GM18508 (cell line): ENCODE measurements at regions not wholly inside any gene's neighbourhood (a gene's known extent, or its start where the extent isn't known, plus 50 kb on each side); places are given as distances from the start of the nearest gene placed in this dataset.

Source experiments
- ATAC-seq: cut with Tn5 transposase; IDR thresholded peaks from one replicate; pipeline ENCODE4 v1.9.1; 2021; ENCODE audit warnings: moderate number of reproducible peaks; ENCODE audit not compliant: insufficient read depth, unreplicated experiment

GRCh38 chr16:52068447-52069074 is 478.4 kb downstream of the TOX3 start:
- ATAC-seq: no peak

- ATAC-seq: no peak
These were observed 480.0 kb downstream of the TOX3 start for GRCh38 chr16:52066962-52067361.

- ATAC-seq: no peak
These were observed 490.7 kb downstream of the TOX3 start for GRCh38 chr16:52056259-52056658.

GRCh38 chr16:52055381-52055780 is 491.6 kb downstream of the TOX3 start:
- no peak for ATAC-seq

- ATAC-seq: no peak
These were observed 492.6 kb downstream of the TOX3 start for GRCh38 chr16:52054326-52054725.

GRCh38 chr16:52052818-52053217 is 494.1 kb downstream of the TOX3 start:
- no peak for ATAC-seq

GRCh38 chr16:52051414-52052172 is 495.4 kb downstream of the TOX3 start:
- ATAC-seq: no peak

GRCh38 chr16:52050418-52050817 is 496.5 kb downstream of the TOX3 start:
- ATAC-seq: no peak

GRCh38 chr16:52035436-52035835 is 511.5 kb downstream of the TOX3 start:
- no peak for ATAC-seq

GRCh38 chr16:52034830-52035229 is 512.1 kb downstream of the TOX3 start:
- no peak for ATAC-seq

- ATAC-seq: no peak
These were observed 513.0 kb downstream of the TOX3 start for GRCh38 chr16:52033992-52034391.

GRCh38 chr16:52022980-52023379 is 524.0 kb downstream of the TOX3 start:
- ATAC-seq: no peak

- no peak for ATAC-seq
These were observed 524.8 kb downstream of the TOX3 start for GRCh38 chr16:52022177-52022576.

GRCh38 chr16:52016387-52016786 is 530.6 kb downstream of the TOX3 start:
- no peak for ATAC-seq

- ATAC-seq: no peak
These were observed 541.4 kb downstream of the TOX3 start for GRCh38 chr16:52005551-52005950.

GRCh38 chr16:52004343-52004742 is 542.6 kb downstream of the TOX3 start:
- no peak for ATAC-seq

GRCh38 chr16:52002026-52002425 is 544.9 kb downstream of the TOX3 start:
- no peak for ATAC-seq

GRCh38 chr16:51996516-51996915 is 550.4 kb downstream of the TOX3 start:
- no peak for ATAC-seq

- no peak for ATAC-seq
These were observed 552.3 kb downstream of the TOX3 start for GRCh38 chr16:51994597-51994996.

- ATAC-seq: no peak
These were observed 557.2 kb downstream of the TOX3 start for GRCh38 chr16:51989637-51990230.

GRCh38 chr16:51988977-51989376 is 558.0 kb downstream of the TOX3 start:
- ATAC-seq: no peak

- ATAC-seq: no peak
These were observed 559.4 kb downstream of the TOX3 start for GRCh38 chr16:51987519-51987918.
